ENCODE measurements at regions not wholly inside any gene's neighbourhood (a gene's known extent, or its start where the extent isn't known, plus 50 kb on each side); places are given as distances from the start of the nearest gene placed in this dataset.

DNA sequence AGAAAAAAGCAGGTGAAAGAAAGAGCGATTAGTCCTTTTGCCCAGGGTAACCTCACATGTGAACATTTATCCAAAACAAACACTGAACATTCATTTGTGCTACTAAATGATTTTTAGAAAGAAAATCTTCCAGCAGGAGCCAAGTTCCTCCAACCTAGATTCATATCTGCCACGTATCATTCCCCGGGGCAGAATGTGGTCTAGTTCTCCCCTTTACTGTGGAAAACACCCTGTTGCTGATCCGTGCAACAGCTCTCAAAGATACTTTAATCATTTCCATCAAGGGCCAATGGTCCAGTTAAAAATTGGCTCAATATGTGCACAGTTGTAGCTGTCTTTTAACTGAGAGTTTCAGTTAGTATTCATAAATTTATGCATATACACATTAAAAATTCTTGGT lies 479.1 kb downstream of the ATP23 start:
- Histone ChIP-seq H3K4me1 (ENCODE audit: control insufficient read depth, insufficient read depth, low read length) (no peaks in the 10 kb centered on the region), H3K36me3 (ENCODE audit: control insufficient read depth, insufficient read depth, low read length) (no peaks in the 10 kb centered on the region), H3K9me3 (ENCODE audit: control insufficient read depth, insufficient read depth, low read length) (no peaks in the 10 kb centered on the region), H3K4me3 (ENCODE audit: low read length) (no peak overlapping the region), H3K27ac (ENCODE audit: low read length) (no peak overlapping the region), H3K27me3 (ENCODE audit: control insufficient read depth, insufficient read depth, low read length) (no peaks in the 10 kb centered on the region)
- ATAC-seq: no peak
- no peak for DNase-seq
- TF ChIP-seq, protein P1, sequence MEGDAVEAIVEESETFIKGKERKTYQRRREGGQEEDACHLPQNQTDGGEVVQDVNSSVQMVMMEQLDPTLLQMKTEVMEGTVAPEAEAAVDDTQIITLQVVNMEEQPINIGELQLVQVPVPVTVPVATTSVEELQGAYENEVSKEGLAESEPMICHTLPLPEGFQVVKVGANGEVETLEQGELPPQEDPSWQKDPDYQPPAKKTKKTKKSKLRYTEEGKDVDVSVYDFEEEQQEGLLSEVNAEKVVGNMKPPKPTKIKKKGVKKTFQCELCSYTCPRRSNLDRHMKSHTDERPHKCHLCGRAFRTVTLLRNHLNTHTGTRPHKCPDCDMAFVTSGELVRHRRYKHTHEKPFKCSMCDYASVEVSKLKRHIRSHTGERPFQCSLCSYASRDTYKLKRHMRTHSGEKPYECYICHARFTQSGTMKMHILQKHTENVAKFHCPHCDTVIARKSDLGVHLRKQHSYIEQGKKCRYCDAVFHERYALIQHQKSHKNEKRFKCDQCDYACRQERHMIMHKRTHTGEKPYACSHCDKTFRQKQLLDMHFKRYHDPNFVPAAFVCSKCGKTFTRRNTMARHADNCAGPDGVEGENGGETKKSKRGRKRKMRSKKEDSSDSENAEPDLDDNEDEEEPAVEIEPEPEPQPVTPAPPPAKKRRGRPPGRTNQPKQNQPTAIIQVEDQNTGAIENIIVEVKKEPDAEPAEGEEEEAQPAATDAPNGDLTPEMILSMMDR (IDR thresholded peaks at IDR 0.05): no peak
- no peaks in the 10 kb centered on the region for H3K9me3 Mint-ChIP-seq
- intact Hi-C loops (cut with micrococcal nuclease): no loop called here
- no peak overlapping the region for H3K27ac Mint-ChIP-seq
- peaks cover 0 to 5% of the 10 kb centered on the region in 2 donors for H3K27me3 Mint-ChIP-seq (ENCODE audit: low read depth in 2 of 2)
- H3K4me3 Mint-ChIP-seq: no peak overlapping the region
- no peaks in the 10 kb centered on the region for H3K36me3 Mint-ChIP-seq
- 32% methylated on average over 2 of the region's 4 CpGs for WGBS (ENCODE audit: insufficient coverage)
- H3K4me1 Mint-ChIP-seq: no peaks in the 10 kb centered on the region

DNA sequence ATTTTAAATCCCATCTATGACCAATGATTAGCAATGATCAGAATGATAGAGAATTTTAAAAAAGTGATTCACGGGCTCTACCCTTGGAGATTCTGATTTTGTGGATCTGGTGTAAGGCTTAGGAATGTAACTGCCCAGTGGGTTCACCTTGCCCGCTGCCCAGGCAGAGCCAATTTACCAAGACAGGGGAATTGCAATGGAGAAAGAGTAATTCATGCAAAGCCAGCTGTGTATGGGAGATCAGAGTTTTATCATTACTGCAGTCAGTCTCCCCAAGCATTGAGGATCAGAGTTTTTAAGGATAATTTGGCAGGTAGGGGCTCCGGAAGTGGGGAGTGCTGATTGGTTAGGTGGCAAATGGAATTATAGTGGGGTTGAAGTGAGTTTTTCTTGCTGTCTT lies 480.6 kb downstream of the ATP23 start:
- intact Hi-C loops (cut with micrococcal nuclease): no loop called here
- no peak overlapping the region for H3K4me3 ChIP-seq (ENCODE audit: low read length)
- Mint-ChIP-seq H3K36me3 (no peaks in the 10 kb centered on the region), H3K4me3 (no peak overlapping the region), H3K27ac (no peak overlapping the region), H3K27me3 (ENCODE audit: low read depth in 2 of 2) (peaks cover 0 to 5% of the 10 kb centered on the region in 2 donors), H3K9me3 (no peaks in the 10 kb centered on the region), H3K4me1 (peaks cover 0 to 3% of the 10 kb centered on the region in 2 donors)
- H3K27me3 ChIP-seq (ENCODE audit: control insufficient read depth, insufficient read depth, low read length): no peaks in the 10 kb centered on the region
- TF ChIP-seq, protein P1 (IDR thresholded peaks at IDR 0.05): no peak
- DNase-seq (no peak), ATAC-seq (no peak)
- WGBS (ENCODE audit: insufficient coverage): 83% methylated on average over 3 of the region's 3 CpGs
- no peaks in the 10 kb centered on the region for H3K36me3 ChIP-seq (ENCODE audit: control insufficient read depth, insufficient read depth, low read length)
- no peak overlapping the region for H3K27ac ChIP-seq (ENCODE audit: low read length)
- no peaks in the 10 kb centered on the region for H3K9me3 ChIP-seq (ENCODE audit: control insufficient read depth, insufficient read depth, low read length)
- no peaks in the 10 kb centered on the region for H3K4me1 ChIP-seq (ENCODE audit: control insufficient read depth, insufficient read depth, low read length)

DNA sequence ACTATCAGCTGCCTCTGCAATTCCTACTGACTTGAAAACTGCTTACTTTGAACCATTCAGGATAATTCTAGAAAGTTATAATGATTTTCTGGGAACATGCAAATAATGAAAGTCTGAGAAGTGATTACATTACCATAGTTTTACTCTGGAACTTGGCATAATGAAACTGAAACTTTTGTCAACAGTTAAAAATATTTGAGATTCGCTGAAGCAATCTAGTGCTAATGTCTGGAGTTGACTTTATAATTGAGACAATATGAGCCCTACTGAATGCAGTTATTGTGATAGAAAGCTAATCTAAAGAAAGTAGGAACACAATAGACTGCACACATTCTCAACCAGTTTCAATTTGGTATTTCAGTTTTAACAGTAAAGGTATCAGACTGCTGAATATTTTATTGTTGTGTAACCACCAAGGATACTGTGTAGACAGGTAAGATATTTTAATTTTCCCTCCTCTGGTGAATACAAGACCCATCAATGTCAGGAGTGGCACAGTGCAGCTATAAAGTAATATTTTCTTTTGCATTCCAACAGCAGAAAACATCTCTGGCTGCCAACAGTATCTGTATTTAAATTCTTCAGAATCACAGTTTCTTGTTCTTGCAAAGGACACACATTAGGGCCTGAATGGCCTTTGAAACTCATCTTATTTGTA lies 483.5 kb downstream of the ATP23 start:
- TF ChIP-seq, protein P1 (IDR thresholded peaks at IDR 0.05): no peak
- H3K4me3 Mint-ChIP-seq: no peak overlapping the region
- Histone ChIP-seq H3K27ac (ENCODE audit: low read length) (no peak overlapping the region), H3K4me3 (ENCODE audit: low read length) (no peak overlapping the region), H3K4me1 (ENCODE audit: control insufficient read depth, insufficient read depth, low read length) (no peaks in the 10 kb centered on the region), H3K27me3 (ENCODE audit: control insufficient read depth, insufficient read depth, low read length) (no peaks in the 10 kb centered on the region), H3K9me3 (ENCODE audit: control insufficient read depth, insufficient read depth, low read length) (no peaks in the 10 kb centered on the region), H3K36me3 (ENCODE audit: control insufficient read depth, insufficient read depth, low read length) (no peaks in the 10 kb centered on the region)
- no peak for ATAC-seq
- H3K27me3 Mint-ChIP-seq (ENCODE audit: low read depth in 2 of 2): peaks cover 0 to 5% of the 10 kb centered on the region in 2 donors
- H3K4me1 Mint-ChIP-seq: peaks cover 0 to 3% of the 10 kb centered on the region in 2 donors
- DNase-seq: no peak
- WGBS (ENCODE audit: insufficient coverage): 50% methylated on average over 1 of the region's 1 CpG
- H3K36me3 Mint-ChIP-seq: no peaks in the 10 kb centered on the region
- no peak overlapping the region for H3K27ac Mint-ChIP-seq
- intact Hi-C loops (cut with micrococcal nuclease): no loop called here
- H3K9me3 Mint-ChIP-seq: no peaks in the 10 kb centered on the region

All from natural killer cell (primary cell).